HFFc6 (cell line): ENCODE measurements at regions not wholly inside any gene's neighbourhood (a gene's known extent, or its start where the extent isn't known, plus 50 kb on each side); places are given as distances from the start of the nearest gene placed in this dataset.

ENCODE experiments used
- DNase-seq: peaks from one replicate; pipeline ENCODE4 v3.0.0-alpha.2; 2018
- H3K27ac Mint-ChIP-seq: 2 replicates; pipeline ENCODE4 v1.8.0; 2020; ENCODE audit warnings: mild to moderate bottlenecking, mixed read lengths
- H3K27me3 Mint-ChIP-seq: 2 replicates; pipeline ENCODE4 v1.8.0; 2021; ENCODE audit warnings: mild to moderate bottlenecking, moderate library complexity, mixed read lengths; ENCODE audit not compliant: insufficient read depth
- H3K36me3 Mint-ChIP-seq: 2 replicates; pipeline ENCODE4 v1.8.0; 2021; ENCODE audit warnings: low read depth, mixed read lengths
- H3K4me1 Mint-ChIP-seq: 2 replicates; pipeline ENCODE4 v1.8.0; 2020; ENCODE audit warnings: low read depth, mixed read lengths
- H3K4me3 Mint-ChIP-seq: 2 replicates; pipeline ENCODE4 v1.8.0; 2020; ENCODE audit warnings: mild to moderate bottlenecking, moderate library complexity, mixed read lengths
- H3K9me3 Mint-ChIP-seq: 2 replicates; pipeline ENCODE4 v1.8.0; 2020; ENCODE audit warnings: mild to moderate bottlenecking, mixed read lengths
- TF ChIP-seq, protein P1 (sequence below): fragments of 200-600 bp; sonication (generic); IDR thresholded peaks from 2 replicates; pipeline ENCODE4 v1.5.0; 2021; ENCODE audit warnings: antibody characterized with exemption, mild to moderate bottlenecking

DNA sequence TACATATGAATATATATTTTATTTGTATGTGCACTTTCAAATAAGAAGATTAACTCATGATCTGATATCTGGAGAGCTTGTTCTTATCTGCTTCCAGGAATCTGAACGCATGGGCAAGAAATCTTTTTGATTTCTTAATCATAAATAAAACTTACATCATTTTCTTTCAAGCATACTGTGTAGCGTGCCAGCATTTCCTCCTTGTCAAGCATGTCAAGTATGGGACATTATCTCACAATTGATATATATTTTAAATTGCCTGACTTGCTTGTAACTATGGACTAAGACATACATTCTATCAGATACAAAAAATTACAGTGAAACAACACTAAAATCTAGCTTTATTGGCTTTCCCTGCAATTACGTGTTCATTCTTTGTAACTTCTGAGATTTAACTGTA lies 1128.2 kb downstream of the PLA2G4A start:
- no peak overlapping the region for H3K4me3 Mint-ChIP-seq
- TF ChIP-seq, protein P1, sequence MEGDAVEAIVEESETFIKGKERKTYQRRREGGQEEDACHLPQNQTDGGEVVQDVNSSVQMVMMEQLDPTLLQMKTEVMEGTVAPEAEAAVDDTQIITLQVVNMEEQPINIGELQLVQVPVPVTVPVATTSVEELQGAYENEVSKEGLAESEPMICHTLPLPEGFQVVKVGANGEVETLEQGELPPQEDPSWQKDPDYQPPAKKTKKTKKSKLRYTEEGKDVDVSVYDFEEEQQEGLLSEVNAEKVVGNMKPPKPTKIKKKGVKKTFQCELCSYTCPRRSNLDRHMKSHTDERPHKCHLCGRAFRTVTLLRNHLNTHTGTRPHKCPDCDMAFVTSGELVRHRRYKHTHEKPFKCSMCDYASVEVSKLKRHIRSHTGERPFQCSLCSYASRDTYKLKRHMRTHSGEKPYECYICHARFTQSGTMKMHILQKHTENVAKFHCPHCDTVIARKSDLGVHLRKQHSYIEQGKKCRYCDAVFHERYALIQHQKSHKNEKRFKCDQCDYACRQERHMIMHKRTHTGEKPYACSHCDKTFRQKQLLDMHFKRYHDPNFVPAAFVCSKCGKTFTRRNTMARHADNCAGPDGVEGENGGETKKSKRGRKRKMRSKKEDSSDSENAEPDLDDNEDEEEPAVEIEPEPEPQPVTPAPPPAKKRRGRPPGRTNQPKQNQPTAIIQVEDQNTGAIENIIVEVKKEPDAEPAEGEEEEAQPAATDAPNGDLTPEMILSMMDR = no peak
- 0 out of 2 replicates have a peak, but pooled peaks cover 1% of the 10 kb centered on the region for H3K27me3 Mint-ChIP-seq
- no peaks in the 10 kb centered on the region; the same call in 1 of the 2 replicates for H3K4me1 Mint-ChIP-seq
- no peak for DNase-seq
- H3K27ac Mint-ChIP-seq = no peak overlapping the region
- H3K9me3 Mint-ChIP-seq = peaks cover 6% of the 10 kb centered on the region
- peaks cover 5% of the 10 kb centered on the region; the same call in 1 of the 2 replicates for H3K36me3 Mint-ChIP-seq

DNA sequence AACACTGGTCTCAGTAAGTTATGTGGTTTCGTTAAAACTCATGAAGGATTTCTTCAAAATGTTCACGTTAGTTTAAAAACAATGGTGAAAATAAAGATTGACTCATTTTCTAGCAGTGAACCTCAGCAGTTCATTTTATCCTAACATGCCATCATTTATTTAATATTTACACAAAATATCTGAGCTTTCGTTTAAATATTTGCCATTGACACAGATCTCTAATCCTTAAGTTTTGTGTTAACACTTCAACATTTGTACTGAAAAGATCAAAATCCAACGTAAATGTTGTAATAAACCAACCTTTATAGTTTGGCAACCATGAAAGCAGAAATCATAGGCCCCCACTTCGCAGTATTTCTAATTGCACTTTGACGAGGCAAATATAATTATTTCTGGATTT lies 1129.5 kb downstream of the PLA2G4A start:
- H3K27me3 Mint-ChIP-seq = 0 out of 2 replicates have a peak, but pooled peaks cover 1% of the 10 kb centered on the region
- no peak overlapping the region for H3K27ac Mint-ChIP-seq
- H3K4me3 Mint-ChIP-seq = no peak overlapping the region
- no peaks in the 10 kb centered on the region for H3K9me3 Mint-ChIP-seq
- H3K36me3 Mint-ChIP-seq = no peaks in the 10 kb centered on the region
- DNase-seq = no peak
- TF ChIP-seq, protein P1 = no peak
- H3K4me1 Mint-ChIP-seq = no peaks in the 10 kb centered on the region; the same call in 1 of the 2 replicates

DNA sequence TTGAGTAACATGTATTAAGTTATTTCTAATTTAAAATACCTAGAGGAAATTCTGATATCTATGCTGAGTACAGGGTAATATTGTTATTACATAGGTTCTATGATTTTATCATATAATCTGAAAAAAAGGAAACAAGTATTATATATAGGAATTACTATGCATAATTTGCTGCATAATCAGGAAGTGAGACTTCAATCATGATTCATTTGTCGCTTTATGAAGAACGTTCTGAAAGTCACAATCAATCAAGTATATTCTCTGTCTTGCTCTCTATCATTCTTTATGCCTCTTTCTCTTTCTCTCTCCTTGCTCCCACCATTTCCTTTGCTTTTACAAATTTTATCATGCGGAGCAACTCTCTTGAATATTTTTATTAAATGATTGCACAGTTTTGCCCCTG lies 1130.3 kb downstream of the PLA2G4A start:
- no peaks in the 10 kb centered on the region for H3K9me3 Mint-ChIP-seq
- no peaks in the 10 kb centered on the region for H3K36me3 Mint-ChIP-seq
- DNase-seq = no peak
- H3K4me3 Mint-ChIP-seq = no peak overlapping the region
- 0 out of 2 replicates have a peak, but pooled peaks cover 1% of the 10 kb centered on the region for H3K27me3 Mint-ChIP-seq
- TF ChIP-seq, protein P1 = no peak
- H3K27ac Mint-ChIP-seq = no peak overlapping the region
- H3K4me1 Mint-ChIP-seq = no peaks in the 10 kb centered on the region; the same call in 1 of the 2 replicates

DNA sequence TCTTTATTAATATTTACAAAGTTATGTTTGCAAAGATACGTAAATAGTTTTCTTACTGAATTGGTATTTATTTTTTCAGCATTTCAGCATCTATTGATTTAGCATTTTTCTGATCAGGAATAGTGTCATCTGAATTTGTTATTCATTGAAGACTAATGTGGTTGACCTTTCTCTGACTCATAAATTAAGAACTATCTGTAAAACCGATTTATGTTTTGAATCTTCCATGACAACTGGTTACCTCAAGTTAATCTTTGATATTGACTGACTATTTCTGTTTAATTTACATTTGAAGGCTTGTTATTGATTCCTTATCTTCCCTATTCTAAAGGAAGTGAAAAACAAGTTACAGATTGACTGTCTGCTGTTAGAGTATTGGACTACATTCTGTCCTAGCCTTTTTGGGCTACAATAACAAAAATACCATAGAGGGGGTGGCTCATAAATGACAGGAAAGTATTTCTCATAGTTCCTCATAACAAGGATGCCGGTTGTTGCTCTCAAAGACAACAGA lies 1131.4 kb downstream of the PLA2G4A start:
- DNase-seq = no peak
- TF ChIP-seq, protein P1 = no peak
- 0 out of 2 replicates have a peak, but pooled peaks cover 1% of the 10 kb centered on the region for H3K27me3 Mint-ChIP-seq
- H3K9me3 Mint-ChIP-seq = no peaks in the 10 kb centered on the region
- no peak overlapping the region for H3K4me3 Mint-ChIP-seq
- no peaks in the 10 kb centered on the region for H3K36me3 Mint-ChIP-seq
- H3K4me1 Mint-ChIP-seq = no peaks in the 10 kb centered on the region; the same call in 1 of the 2 replicates
- H3K27ac Mint-ChIP-seq = no peak overlapping the region

DNA sequence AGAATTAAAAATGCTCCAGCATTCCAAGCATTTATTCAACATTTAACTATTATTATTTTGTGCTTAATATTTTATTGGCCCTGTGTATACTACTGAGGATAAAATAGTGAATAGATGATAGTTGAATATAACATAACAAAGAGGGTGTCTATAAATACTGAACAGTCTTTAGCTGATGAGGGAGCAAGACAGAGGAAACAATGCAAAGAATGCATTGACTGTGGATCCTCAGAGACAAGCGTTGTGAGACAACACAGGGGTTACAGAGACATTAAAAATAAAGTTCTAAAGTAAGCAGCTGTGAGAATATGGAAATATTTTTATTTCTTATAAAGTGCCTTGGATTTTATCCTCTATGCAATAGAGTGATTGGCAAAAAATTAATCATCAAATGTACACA lies 1133.1 kb downstream of the PLA2G4A start:
- H3K4me3 Mint-ChIP-seq = no peak overlapping the region
- H3K36me3 Mint-ChIP-seq = no peaks in the 10 kb centered on the region
- H3K9me3 Mint-ChIP-seq = no peaks in the 10 kb centered on the region
- TF ChIP-seq, protein P1 = no peak
- no peak for DNase-seq
- H3K27ac Mint-ChIP-seq = no peak overlapping the region
- 0 out of 2 replicates have a peak, but pooled peaks cover 1% of the 10 kb centered on the region for H3K27me3 Mint-ChIP-seq
- no peaks in the 10 kb centered on the region; the same call in 1 of the 2 replicates for H3K4me1 Mint-ChIP-seq
